Endodermal cell (in vitro differentiated cells): ENCODE measurements at regions not wholly inside any gene's neighbourhood (a gene's known extent, or its start where the extent isn't known, plus 50 kb on each side); places are given as distances from the start of the nearest gene placed in this dataset.

ENCODE experiments used
- DNase-seq: peaks from one replicate; pipeline ENCODE4 v3.0.0-alpha.2; 2017
- H3K27ac ChIP-seq: 2 replicates; pipeline ENCODE4 v1.5.1; 2013; ENCODE audit warnings: mild to moderate bottlenecking, low read depth, low read length, moderate library complexity
- H3K27me3 ChIP-seq: 2 replicates; pipeline ENCODE4 v1.6.1; 2013; ENCODE audit warnings: mild to moderate bottlenecking, low read length, moderate library complexity; ENCODE audit not compliant: insufficient read depth, control insufficient read depth, poor library complexity, severe bottlenecking
- H3K36me3 ChIP-seq: 2 replicates; pipeline ENCODE4 v1.7.0; 2013; ENCODE audit warnings: mild to moderate bottlenecking, low read length, moderate library complexity; ENCODE audit not compliant: control insufficient read depth, insufficient read depth
- H3K4me1 ChIP-seq: one replicate; pipeline ENCODE4 v1.7.0; 2013; ENCODE audit warnings: low read length; ENCODE audit not compliant: control insufficient read depth, insufficient read depth
- H3K4me3 ChIP-seq: 2 replicates; pipeline ENCODE4 v1.5.1; 2013; ENCODE audit warnings: mild to moderate bottlenecking, low read length, moderate library complexity
- H3K9ac ChIP-seq: 2 replicates; pipeline ENCODE4 v1.6.1; 2013; ENCODE audit warnings: mild to moderate bottlenecking, low read length, moderate library complexity; ENCODE audit not compliant: poor library complexity, severe bottlenecking; ENCODE audit errors: extremely low read depth
- H3K9me3 ChIP-seq: 2 replicates; pipeline ENCODE4 v1.6.1; 2013; ENCODE audit warnings: mild to moderate bottlenecking, low read length, moderate library complexity; ENCODE audit not compliant: control insufficient read depth
- H3K27ac Mint-ChIP-seq: 2 replicates; pipeline ENCODE4 v1.8.0; 2020; ENCODE audit warnings: mixed read lengths
- H3K27me3 Mint-ChIP-seq: 2 replicates; pipeline ENCODE4 v1.8.0; 2021; ENCODE audit warnings: mild to moderate bottlenecking, mixed read lengths; ENCODE audit not compliant: insufficient read depth
- H3K36me3 Mint-ChIP-seq: 2 replicates; pipeline ENCODE4 v1.8.0; 2020; ENCODE audit warnings: low read depth, mixed read lengths
- H3K4me1 Mint-ChIP-seq: 2 replicates; pipeline ENCODE4 v1.8.0; 2020; ENCODE audit warnings: mixed read lengths
- H3K4me3 Mint-ChIP-seq: 2 replicates; pipeline ENCODE4 v1.8.0; 2020; ENCODE audit warnings: mild to moderate bottlenecking, moderate library complexity, mixed read lengths
- H3K9me3 Mint-ChIP-seq: 2 replicates; pipeline ENCODE4 v1.8.0; 2020; ENCODE audit warnings: mild to moderate bottlenecking, mixed read lengths
- CTCF ChIP-seq: fragments of 200-600 bp; sonication (generic); conservative IDR thresholded peaks from 2 replicates; pipeline ENCODE4 v1.5.0; 2021; ENCODE audit warnings: antibody characterized with exemption, mild to moderate bottlenecking
- WGBS, 2 experiments: methylation state at CpG; one replicate each; pipeline versions ENCODE4 v1.1.5 to v1.1.7; 2013; ENCODE audit warnings: missing lambda C conversion rate in 2 of 2, mixed read lengths in 1 of 2; ENCODE audit not compliant: insufficient coverage in 1 of 2, insufficient read length in 1 of 2; 5-methylcytosine and 5-hydroxymethylcytosine counted together

- H3K27ac ChIP-seq, result no peak overlapping the region
- no peaks in the 10 kb centered on the region for H3K27me3 ChIP-seq
- H3K4me3 Mint-ChIP-seq, result no peak overlapping the region
- H3K36me3 Mint-ChIP-seq, result no peaks in the 10 kb centered on the region
- H3K9me3 Mint-ChIP-seq, result no peaks in the 10 kb centered on the region
- peaks cover 5% of the 10 kb centered on the region for H3K27me3 Mint-ChIP-seq
- no peaks in the 10 kb centered on the region for H3K36me3 ChIP-seq
- H3K9ac ChIP-seq, result no peak overlapping the region
- H3K4me3 ChIP-seq, result no peak overlapping the region
- H3K4me1 ChIP-seq, result no peaks in the 10 kb centered on the region
- H3K4me1 Mint-ChIP-seq, result no peaks in the 10 kb centered on the region
- 80 to 82% methylated on average over 7 to 9 of the region's 9 CpGs for WGBS, 2 experiments
- peak; percentile 13 for DNase-seq
- no peak for TF ChIP-seq CTCF
- H3K9me3 ChIP-seq, result no peaks in the 10 kb centered on the region
- no peak overlapping the region for H3K27ac Mint-ChIP-seq
Observed at GRCh38 chr5:3010301-3010952, 258.9 kb upstream of the IRX2 start.

GRCh38 chr5:3009605-3010004 is 258.1 kb upstream of the IRX2 start:
- 73 to 77% methylated on average over 6 of the region's 6 CpGs for WGBS, 2 experiments
- H3K27ac Mint-ChIP-seq, result no peak overlapping the region
- no peak overlapping the region for H3K4me3 Mint-ChIP-seq
- no peaks in the 10 kb centered on the region for H3K9me3 Mint-ChIP-seq
- Histone ChIP-seq H3K27ac (no peak overlapping the region), H3K9me3 (no peaks in the 10 kb centered on the region), H3K36me3 (no peaks in the 10 kb centered on the region), H3K27me3 (no peaks in the 10 kb centered on the region), H3K4me1 (no peaks in the 10 kb centered on the region), H3K4me3 (no peak overlapping the region), H3K9ac (no peak overlapping the region)
- TF ChIP-seq CTCF, result no peak
- peaks cover 5% of the 10 kb centered on the region for H3K27me3 Mint-ChIP-seq
- H3K4me1 Mint-ChIP-seq, result no peaks in the 10 kb centered on the region
- H3K36me3 Mint-ChIP-seq, result no peaks in the 10 kb centered on the region
- peak; percentile 15 for DNase-seq

- Mint-ChIP-seq H3K9me3 (no peaks in the 10 kb centered on the region), H3K4me3 (no peak overlapping the region), H3K27me3 (peaks cover 5% of the 10 kb centered on the region), H3K36me3 (no peaks in the 10 kb centered on the region), H3K4me1 (no peaks in the 10 kb centered on the region), H3K27ac (no peak overlapping the region)
- Histone ChIP-seq H3K36me3 (no peaks in the 10 kb centered on the region), H3K4me3 (no peak overlapping the region), H3K27me3 (no peaks in the 10 kb centered on the region), H3K9me3 (no peaks in the 10 kb centered on the region), H3K4me1 (no peaks in the 10 kb centered on the region), H3K27ac (no peak overlapping the region), H3K9ac (no peak overlapping the region)
- TF ChIP-seq CTCF, result no peak
- no peak for DNase-seq
- 65 to 100% methylated on average over 1 to 3 of the region's 3 CpGs for WGBS, 2 experiments
Observed at GRCh38 chr5:3007577-3007976, 256.1 kb upstream of the IRX2 start.
